ENCODE measurements at regions not wholly inside any gene's neighbourhood (a gene's known extent, or its start where the extent isn't known, plus 50 kb on each side); places are given as distances from the start of the nearest gene placed in this dataset.

- no peak for DNase-seq
Observed at GRCh38 chr3:117874904-117875874, 1159.5 kb downstream of the IGSF11 start.

DNA sequence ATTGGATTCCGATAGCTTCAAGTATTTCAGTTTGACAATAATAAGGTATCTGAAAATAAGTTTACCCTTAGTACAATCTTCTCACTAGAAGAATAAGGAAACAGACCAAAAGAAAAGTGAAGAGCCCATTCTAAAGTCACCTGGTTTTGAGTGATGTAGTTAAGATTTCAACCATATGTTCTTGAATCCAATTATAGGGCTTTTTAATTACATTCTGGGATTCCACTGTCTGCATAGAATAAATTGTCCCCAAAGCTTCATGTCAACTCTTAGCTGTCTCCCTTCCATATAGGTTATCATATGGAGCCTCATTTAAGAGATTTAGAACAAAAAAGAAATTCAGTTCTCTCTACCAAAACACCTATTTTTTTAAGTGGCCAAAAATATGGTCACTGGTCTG lies 1158.8 kb downstream of the IGSF11 start:
- DNase-seq: no peak

- no peak for DNase-seq
Observed at GRCh38 chr3:117880638-117881037, 1154.0 kb downstream of the IGSF11 start.

DNA sequence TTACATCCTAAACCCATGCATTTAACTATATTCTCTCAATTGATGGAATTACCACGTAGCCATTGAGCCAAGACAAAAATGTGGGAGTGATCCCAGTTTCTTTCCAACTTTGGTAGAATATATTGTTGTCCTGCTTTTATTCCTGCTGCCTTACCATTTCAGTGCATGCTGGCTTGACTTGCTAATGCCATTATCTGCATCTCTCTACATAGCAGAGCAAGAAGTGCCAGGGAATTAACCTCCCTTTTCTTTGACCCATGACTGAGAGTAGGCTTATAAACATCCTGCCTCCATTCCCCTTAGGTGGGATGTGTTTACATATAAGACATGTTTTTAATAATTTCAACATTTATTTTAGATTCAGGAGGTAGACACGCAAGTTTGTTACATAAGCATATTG lies 1153.4 kb downstream of the IGSF11 start:
- no peak for DNase-seq

DNA sequence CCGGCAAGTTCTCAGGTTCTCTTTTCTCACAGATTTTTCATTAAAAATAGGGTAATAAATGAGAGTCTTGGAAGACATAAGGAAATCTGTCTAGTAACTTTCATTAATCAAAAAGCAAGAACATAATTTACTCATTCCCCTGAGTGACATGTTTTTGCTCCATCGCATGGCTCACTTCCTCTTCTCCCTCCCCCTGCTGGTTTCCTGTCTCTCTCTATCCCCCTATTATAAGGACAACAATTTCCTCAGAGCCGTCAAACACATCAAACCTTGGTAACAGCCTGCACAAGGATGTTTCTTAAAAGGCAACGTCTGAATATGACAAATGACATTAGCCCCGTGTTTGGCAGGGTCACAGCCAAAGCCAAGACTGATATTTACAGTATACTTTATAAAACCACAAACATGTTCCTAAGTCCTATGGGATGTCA lies 1149.6 kb downstream of the IGSF11 start:
- DNase-seq: no peak

DNA sequence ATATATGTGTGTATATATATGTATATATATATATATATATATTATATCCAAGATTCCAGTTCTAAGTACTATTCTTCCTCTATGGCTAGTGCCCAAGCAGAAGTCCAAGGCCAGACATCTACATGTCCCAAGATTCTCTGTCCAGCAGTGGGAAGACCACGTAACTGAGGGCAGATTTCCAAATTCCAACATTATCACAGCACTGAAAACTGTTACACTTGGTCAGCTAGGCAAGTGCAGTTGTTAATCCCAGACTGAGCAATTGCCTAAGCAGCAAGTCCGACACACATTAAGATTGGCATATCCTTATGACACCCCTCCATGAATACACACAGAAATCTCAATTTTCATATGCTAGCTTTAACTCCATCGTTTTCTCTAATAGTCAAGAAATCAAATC lies 1148.5 kb downstream of the IGSF11 start:
- DNase-seq: no peak

GRCh38 chr3:117887031-117887430 lies 1147.6 kb downstream of the IGSF11 start:
- DNase-seq: no peak

DNA sequence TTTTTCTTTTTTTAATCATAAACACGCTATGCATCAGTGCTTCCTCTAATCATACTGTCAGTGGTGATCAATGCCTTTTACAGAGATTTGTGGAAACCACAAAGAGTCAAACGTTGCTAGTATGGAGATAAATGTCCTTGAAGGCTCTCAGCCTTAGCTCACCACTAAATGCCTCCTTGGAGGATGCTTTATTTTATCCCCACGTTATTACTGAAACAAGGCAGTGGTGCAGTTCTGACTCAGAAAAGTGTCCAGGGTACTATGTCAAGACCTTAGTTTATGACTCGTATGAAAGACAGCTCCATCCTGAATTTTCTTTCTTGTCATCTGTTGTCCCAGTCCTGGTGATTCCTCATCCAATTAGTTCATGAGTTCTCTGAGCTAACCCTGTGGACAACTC lies 1146.7 kb downstream of the IGSF11 start:
- DNase-seq: no peak

DNA sequence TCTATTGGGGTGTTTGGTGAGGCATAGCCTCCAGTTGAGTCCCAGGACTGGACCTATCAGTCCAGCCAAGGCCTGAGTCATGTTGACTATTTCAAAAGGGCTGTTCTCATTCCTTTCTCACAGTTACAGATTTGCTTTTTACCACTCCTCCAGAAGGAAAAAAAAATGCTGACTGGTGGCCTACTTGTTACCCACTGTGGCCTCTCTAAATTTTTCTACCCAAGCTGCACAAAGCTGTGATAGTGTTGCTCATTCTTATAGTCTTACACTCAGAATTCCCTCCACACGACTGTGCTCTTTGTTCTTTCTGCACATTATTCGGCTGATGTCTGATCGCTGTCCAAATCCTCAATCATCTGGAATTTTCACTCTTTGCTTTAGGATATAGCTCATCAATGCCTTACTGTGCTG lies 1142.2 kb downstream of the IGSF11 start:
- no peak for DNase-seq

- no peak for DNase-seq
Observed at GRCh38 chr3:117893001-117893400, 1141.6 kb downstream of the IGSF11 start.

DNA sequence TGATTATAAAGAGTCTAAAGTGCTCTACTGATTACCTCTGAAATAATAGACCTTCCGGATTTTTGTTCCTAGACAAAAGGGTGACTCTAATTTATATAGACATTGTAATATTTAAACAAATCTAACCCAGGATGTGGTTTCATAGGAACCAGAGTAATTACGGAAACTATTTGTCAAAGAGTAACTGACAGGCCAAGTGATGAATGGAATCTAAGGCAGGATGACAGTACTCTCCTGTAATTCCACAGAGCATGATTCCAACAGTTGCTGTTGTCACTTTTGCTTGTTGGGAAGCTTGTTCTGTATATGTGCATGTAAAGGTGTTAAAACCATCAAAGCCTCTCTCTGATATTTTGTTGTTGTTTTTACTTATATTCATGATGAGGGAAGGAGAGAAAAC lies 1141.0 kb downstream of the IGSF11 start:
- no peak for DNase-seq

DNA sequence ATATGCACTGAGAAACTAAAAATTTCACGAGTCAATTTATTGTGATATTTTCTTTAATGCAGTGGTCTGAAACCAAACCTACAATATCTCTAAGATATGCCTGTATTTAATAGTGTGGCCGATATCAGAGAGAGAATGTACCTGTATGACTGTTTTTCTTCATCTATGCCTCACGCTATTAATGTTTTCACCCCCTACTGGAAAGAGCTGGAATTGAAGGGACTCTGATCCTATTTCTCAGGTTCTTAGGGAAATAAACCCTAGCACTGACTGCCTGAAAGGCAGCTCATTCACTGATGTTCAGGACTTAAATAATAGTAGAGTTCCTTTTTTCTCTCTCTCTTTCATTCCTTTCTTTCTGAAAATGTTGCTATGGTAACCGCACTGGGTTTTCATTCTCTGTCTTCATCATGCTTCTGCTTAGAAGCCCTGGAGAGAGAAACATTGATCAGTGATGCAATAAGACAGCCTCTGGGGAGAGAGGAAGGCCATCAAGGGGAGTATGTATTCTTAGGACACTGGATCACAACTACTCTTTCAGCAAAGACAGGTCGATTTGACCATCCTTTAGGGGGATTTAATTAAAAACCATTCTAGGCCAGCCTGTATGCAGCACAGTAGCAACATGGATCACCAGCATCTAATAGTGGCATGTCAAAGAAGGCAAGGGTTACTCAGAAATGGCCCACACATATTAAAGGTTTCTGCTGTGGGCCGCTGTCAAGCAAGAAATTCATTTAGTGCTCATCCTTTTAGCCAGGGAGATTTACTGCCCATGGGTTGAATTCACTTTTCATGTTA lies 1135.7 kb downstream of the IGSF11 start:
- no peak for DNase-seq

- DNase-seq: no peak
Observed at GRCh38 chr3:117903226-117903625, 1131.4 kb downstream of the IGSF11 start.

DNA sequence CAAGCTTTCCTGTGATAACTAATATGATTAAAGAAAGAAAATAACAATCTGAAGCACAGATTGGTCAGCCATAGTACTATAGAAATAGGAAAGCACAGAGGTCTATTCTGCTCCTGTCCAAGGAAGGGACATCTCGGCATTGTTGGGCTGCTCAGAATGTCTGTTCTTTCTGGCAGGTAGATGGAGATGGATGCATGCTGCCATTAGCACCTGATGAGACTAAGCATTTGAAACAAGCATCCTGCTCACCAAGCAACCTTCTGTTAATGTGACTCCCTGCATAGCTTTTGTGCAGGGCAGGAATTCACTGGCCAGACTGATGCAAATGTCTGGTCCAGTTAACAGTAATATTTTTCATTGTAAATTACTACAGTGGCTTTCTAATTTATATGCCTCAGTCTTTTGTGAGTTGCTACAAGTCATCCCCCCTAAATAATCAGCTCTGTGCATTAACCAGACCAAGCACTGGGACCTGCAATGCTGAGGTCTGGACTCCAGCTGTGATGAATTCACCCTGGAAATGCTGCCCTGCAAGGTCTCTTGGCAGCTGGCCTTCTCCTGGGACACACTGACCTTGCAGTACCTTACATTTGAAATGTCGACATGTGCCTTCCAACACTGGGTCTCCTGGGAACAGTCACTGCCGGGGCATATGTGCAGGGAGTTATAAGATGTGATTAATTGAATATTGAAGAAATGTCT lies 1123.7 kb downstream of the IGSF11 start:
- DNase-seq: no peak

- no peak for DNase-seq
Observed at GRCh38 chr3:117912352-117912751, 1122.3 kb downstream of the IGSF11 start.

GRCh38 chr3:117914540-117915100 lies 1120.0 kb downstream of the IGSF11 start:
- no peak for DNase-seq

GRCh38 chr3:117916839-117917238 lies 1117.8 kb downstream of the IGSF11 start:
- no peak for DNase-seq

- no peak for DNase-seq
Observed at GRCh38 chr3:117919621-117920020, 1115.0 kb downstream of the IGSF11 start.

GRCh38 chr3:117920253-117920898 lies 1114.3 kb downstream of the IGSF11 start:
- DNase-seq: no peak

DNA sequence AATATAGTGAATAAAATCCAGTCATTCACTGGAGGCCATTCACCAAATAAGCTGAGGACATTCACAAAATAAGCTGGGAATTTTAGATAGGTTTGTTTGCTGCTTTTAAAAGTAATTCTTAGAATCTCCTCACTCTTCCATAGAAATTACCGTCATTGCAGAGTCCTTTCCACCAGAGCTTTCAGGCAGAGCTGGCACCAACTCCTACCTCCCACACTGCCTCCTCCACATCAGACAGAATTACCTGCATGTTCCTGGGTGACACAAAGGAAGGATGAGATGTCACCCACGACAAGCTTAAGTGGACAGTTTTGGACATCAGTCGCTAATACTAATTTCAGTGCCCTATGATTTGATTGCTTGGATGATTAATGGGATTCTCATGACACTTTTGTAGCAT lies 1113.2 kb downstream of the IGSF11 start:
- no peak for DNase-seq

DNA sequence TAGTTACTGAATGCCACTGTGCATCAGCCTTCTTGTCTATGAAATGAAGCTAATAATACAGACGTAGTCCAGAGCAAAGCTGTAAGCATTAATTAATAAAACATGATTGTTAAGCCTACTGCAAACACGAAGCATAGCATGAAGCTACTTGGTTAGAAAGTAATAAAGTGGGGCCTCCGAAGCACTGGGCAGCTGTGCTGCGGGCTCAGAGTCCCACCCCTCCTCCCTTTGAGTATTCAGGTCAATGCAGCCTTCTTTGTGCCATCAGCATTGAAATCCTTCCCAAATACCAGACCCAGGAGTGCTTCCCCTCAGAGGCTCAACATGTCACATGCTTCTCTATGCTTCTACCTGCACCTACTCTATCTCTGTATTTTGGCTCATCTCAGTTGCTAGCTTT lies 1112.6 kb downstream of the IGSF11 start:
- DNase-seq: no peak

GRCh38 chr3:117926819-117927218 lies 1107.8 kb downstream of the IGSF11 start:
- no peak for DNase-seq

Measured in SW 1271 (cell line).